GM21737 (cell line): ENCODE measurements at regions not wholly inside any gene's neighbourhood (a gene's known extent, or its start where the extent isn't known, plus 50 kb on each side); places are given as distances from the start of the nearest gene placed in this dataset.
"Not testable (repeated sequence)": the region's sequence is repeated elsewhere in the genome, so short reads cannot be mapped to it uniquely, and the experiment has no call there.

Experiments
- ATAC-seq: cut with Tn5 transposase; IDR thresholded peaks from one replicate; pipeline ENCODE4 v1.9.1; 2021; ENCODE audit warnings: mild to moderate bottlenecking, moderate library complexity; ENCODE audit not compliant: unreplicated experiment

- ATAC-seq: no peak
Measured at GRCh38 chr13:105904034-105904742, 631.3 kb downstream of the EFNB2 start.

GRCh38 chr13:105902396-105902795, 633.1 kb downstream of the EFNB2 start:
- ATAC-seq: no peak

GRCh38 chr13:105897575-105897974, 637.9 kb downstream of the EFNB2 start:
- no peak for ATAC-seq

- no peak for ATAC-seq
Measured at GRCh38 chr13:105894697-105895096, 640.8 kb downstream of the EFNB2 start.

GRCh38 chr13:105890509-105890908, 645.0 kb downstream of the EFNB2 start:
- ATAC-seq: no peak

- ATAC-seq: no peak
Measured at GRCh38 chr13:105878119-105878700, 657.3 kb downstream of the EFNB2 start.

- no peak for ATAC-seq
Measured at GRCh38 chr13:105874814-105875213, 660.6 kb downstream of the EFNB2 start.

- ATAC-seq: no peak
Measured at GRCh38 chr13:105871768-105872167, 663.7 kb downstream of the EFNB2 start.

- no peak for ATAC-seq
Measured at GRCh38 chr13:105871326-105871725, 664.1 kb downstream of the EFNB2 start.

GRCh38 chr13:105863300-105863920, 672.1 kb downstream of the EFNB2 start:
- ATAC-seq: no peak

- ATAC-seq: no peak
Measured at GRCh38 chr13:105848494-105848893, 687.0 kb downstream of the EFNB2 start.

- no peak for ATAC-seq
Measured at GRCh38 chr13:105847527-105848291, 687.8 kb downstream of the EFNB2 start.

GRCh38 chr13:105846923-105847322, 688.5 kb downstream of the EFNB2 start:
- no peak for ATAC-seq

- no peak for ATAC-seq
Measured at GRCh38 chr13:105841286-105841685, 694.2 kb downstream of the EFNB2 start.

- ATAC-seq: no peak
Measured at GRCh38 chr13:105838231-105838630, 697.2 kb downstream of the EFNB2 start.

GRCh38 chr13:105837295-105837694, 698.2 kb downstream of the EFNB2 start:
- not testable (repeated sequence) for ATAC-seq

- ATAC-seq: no peak
Measured at GRCh38 chr13:105830821-105831220, 704.6 kb downstream of the EFNB2 start.

GRCh38 chr13:105827111-105827809, 708.2 kb downstream of the EFNB2 start:
- no peak for ATAC-seq

- no peak for ATAC-seq
Measured at GRCh38 chr13:105825071-105825470, 710.4 kb downstream of the EFNB2 start.

GRCh38 chr13:105821337-105821736, 714.1 kb downstream of the EFNB2 start:
- ATAC-seq: no peak

- no peak for ATAC-seq
Measured at GRCh38 chr13:105820415-105820814, 715.0 kb downstream of the EFNB2 start.
